RWPE2 (cell line): ENCODE measurements at regions not wholly inside any gene's neighbourhood (a gene's known extent, or its start where the extent isn't known, plus 50 kb on each side); places are given as distances from the start of the nearest gene placed in this dataset.

Experiments used
- ATAC-seq: fragments of 200-7000 bp; cut with Tn5 transposase; 3 replicates; pipeline ENCODE4 v1.9.1; 2021; ENCODE audit warnings: low read depth
- DNase-seq: peaks from one replicate; pipeline ENCODE4 v3.0.0-alpha.2; 2020; ENCODE audit warnings: low spot score
- H3K27ac ChIP-seq: fragments of 450-650 bp; 2 replicates; pipeline ENCODE4 v1.5.1; 2017; ENCODE audit warnings: mild to moderate bottlenecking; ENCODE audit not compliant: poor library complexity, severe bottlenecking
- H3K27me3 ChIP-seq: fragments of 250-450 bp; sonication (Bioruptor Pico); 2 replicates; pipeline ENCODE4 v1.5.1; 2021; ENCODE audit warnings: mild to moderate bottlenecking, moderate library complexity; ENCODE audit not compliant: insufficient read depth, poor library complexity, severe bottlenecking
- H3K36me3 ChIP-seq: fragments of 250-450 bp; sonication (Bioruptor Pico); 2 replicates; pipeline ENCODE4 v1.5.1; 2020; ENCODE audit warnings: low read depth, mild to moderate bottlenecking, moderate library complexity
- H3K4me1 ChIP-seq: fragments of 250-450 bp; sonication (Bioruptor Pico); 2 replicates; pipeline ENCODE4 v1.5.1; 2021; ENCODE audit warnings: mild to moderate bottlenecking, moderate library complexity; ENCODE audit not compliant: insufficient read depth, poor library complexity, severe bottlenecking
- H3K4me3 ChIP-seq: fragments of 250-450 bp; sonication (Bioruptor Pico); 2 replicates; pipeline ENCODE4 v1.5.1; 2021; ENCODE audit warnings: mild to moderate bottlenecking, moderate library complexity; ENCODE audit not compliant: severe bottlenecking
- H3K9me3 ChIP-seq: fragments of 250-450 bp; sonication (Bioruptor Pico); 2 replicates; pipeline ENCODE4 v1.5.1; 2021; ENCODE audit warnings: mild to moderate bottlenecking, moderate library complexity; ENCODE audit not compliant: severe bottlenecking
- TF ChIP-seq, protein P1 (sequence below): fragments of 450-650 bp; IDR thresholded peaks from one replicate; pipeline ENCODE4 v1.5.1; 2017; ENCODE audit warnings: mild to moderate bottlenecking, moderate library complexity; ENCODE audit not compliant: poor library complexity, severe bottlenecking

DNA sequence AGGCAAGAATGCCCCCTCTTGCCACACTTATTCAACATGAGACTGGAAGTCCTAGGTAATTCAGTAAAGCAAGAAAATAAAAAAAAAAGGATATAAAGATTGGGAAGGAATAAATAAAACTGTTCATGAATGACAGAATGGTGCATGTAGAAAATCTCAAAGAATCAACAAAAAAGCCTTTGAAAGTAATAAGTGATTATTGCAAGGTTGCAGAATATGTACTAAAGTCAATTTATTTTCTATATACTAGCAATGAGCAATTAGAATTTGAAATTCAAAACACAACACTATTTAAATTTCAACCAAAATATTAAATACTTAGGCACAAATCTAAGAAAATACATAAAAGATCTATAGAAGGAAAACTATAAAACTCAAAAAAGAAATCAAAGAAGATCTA lies 58.6 kb downstream of the MAGEA10 start:
- Histone ChIP-seq H3K4me3 (no peak overlapping the region), H3K36me3 (no peaks in the 10 kb centered on the region), H3K27ac (no peak overlapping the region), H3K4me1 (no peaks in the 10 kb centered on the region), H3K27me3 (no peaks in the 10 kb centered on the region), H3K9me3 (no peaks in the 10 kb centered on the region)
- no peak for DNase-seq
- no peak for ATAC-seq
- TF ChIP-seq, protein P1, sequence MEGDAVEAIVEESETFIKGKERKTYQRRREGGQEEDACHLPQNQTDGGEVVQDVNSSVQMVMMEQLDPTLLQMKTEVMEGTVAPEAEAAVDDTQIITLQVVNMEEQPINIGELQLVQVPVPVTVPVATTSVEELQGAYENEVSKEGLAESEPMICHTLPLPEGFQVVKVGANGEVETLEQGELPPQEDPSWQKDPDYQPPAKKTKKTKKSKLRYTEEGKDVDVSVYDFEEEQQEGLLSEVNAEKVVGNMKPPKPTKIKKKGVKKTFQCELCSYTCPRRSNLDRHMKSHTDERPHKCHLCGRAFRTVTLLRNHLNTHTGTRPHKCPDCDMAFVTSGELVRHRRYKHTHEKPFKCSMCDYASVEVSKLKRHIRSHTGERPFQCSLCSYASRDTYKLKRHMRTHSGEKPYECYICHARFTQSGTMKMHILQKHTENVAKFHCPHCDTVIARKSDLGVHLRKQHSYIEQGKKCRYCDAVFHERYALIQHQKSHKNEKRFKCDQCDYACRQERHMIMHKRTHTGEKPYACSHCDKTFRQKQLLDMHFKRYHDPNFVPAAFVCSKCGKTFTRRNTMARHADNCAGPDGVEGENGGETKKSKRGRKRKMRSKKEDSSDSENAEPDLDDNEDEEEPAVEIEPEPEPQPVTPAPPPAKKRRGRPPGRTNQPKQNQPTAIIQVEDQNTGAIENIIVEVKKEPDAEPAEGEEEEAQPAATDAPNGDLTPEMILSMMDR, result no peak

DNA sequence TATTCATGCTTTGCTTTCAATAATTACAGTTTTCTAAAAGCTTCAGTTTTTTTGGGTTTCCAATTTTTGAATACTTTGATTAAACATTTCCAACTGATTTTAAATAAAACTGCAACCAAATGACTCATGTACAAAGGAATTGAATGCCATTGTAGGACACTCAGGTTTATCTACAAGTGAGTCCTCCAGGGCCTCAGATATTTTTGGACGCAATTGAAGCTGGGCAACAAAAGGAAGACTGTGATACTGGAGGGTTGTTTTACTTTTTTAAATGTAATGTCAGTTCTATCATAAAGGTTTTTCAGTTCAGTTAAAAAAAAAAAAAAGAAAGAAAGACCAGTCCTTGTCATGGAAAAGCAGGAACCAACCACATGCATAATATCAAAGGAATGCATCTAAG lies 64.2 kb downstream of the MAGEA10 start:
- DNase-seq, result no peak

DNA sequence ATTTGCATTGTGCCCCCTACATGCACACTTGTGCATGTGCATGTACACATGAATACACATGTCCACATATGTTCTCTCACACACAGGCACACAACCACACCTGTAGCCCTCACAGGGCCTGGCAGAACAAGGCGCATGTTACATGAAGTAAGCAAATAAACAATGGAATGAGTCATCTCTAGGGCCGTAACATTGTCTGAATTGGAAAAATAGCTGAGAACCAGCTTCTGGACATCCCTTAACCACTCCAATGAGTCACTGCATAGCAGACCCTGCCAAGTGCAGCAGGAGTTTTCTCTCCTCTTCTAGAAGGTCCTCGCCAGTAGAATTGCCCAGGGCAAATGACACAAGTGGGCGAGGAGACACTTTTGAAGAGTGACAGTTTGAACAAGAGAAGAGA lies 66.1 kb downstream of the MAGEA10 start:
- peak; percentile 91 for ATAC-seq

More for the DNA sequence above, 64.2 kb downstream of the MAGEA10 start:
- ATAC-seq, result no peak
- H3K27ac ChIP-seq, result no peak overlapping the region
- H3K4me3 ChIP-seq, result no peak overlapping the region
- TF ChIP-seq, protein P1, result no peak
- no peaks in the 10 kb centered on the region for H3K27me3 ChIP-seq
- H3K9me3 ChIP-seq, result no peaks in the 10 kb centered on the region
- H3K4me1 ChIP-seq, result peaks cover 4% of the 10 kb centered on the region
- H3K36me3 ChIP-seq, result no peaks in the 10 kb centered on the region

DNA sequence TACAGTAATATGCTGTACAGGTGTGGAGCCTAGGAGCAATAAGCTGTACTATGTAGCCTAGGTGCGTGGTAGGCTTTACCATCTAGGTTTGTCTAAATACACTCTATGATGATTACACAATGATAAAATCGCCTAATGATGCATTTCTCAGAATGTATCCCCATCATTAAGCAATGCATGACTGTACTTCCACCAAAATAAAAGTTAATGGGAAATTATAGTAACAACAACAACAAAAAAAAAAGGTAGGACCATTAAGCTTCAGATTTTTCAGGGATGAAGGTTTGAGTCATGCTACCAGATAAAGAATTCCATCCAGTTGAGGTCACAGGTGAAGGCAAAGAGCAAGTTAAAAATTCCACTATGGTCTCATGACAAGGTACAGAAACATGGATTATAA lies 68.2 kb downstream of the MAGEA10 start:
- Histone ChIP-seq H3K9me3 (no peaks in the 10 kb centered on the region), H3K4me3 (no peak overlapping the region), H3K27ac (no peak overlapping the region), H3K4me1 (peaks cover 4% of the 10 kb centered on the region), H3K36me3 (no peaks in the 10 kb centered on the region), H3K27me3 (no peaks in the 10 kb centered on the region)
- DNase-seq (no peak), ATAC-seq (peak; percentile 54; the same call in 2 of the 3 replicates)
- TF ChIP-seq, protein P1, result no peak

More for the DNA sequence above, 66.1 kb downstream of the MAGEA10 start:
- TF ChIP-seq, protein P1, result no peak
- H3K27me3 ChIP-seq, result no peaks in the 10 kb centered on the region
- H3K4me3 ChIP-seq, result no peak overlapping the region
- DNase-seq, result no peak
- H3K36me3 ChIP-seq, result no peaks in the 10 kb centered on the region
- no peaks in the 10 kb centered on the region for H3K9me3 ChIP-seq
- peaks cover 4% of the 10 kb centered on the region for H3K4me1 ChIP-seq
- no peak overlapping the region for H3K27ac ChIP-seq

DNA sequence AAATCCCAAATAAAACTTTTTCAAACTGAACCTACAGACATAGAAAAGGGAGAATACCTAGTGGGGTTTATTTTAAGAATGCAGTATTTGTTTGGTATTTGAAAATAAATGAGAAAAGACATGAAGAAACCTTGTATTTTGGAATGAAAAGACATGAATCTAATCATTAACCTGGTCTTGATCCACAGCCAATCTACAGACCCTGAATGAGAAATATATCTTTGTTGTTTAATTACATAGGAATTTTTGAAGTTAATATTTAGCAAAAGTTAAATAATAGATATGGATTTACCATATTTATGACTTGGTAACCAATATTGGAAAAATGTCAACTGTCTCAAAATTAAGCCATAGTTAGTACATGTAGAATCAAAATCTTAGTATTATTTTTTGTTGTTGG lies 76.8 kb downstream of the MAGEA10 start:
- Histone ChIP-seq H3K4me1 (no peaks in the 10 kb centered on the region), H3K36me3 (no peaks in the 10 kb centered on the region), H3K9me3 (no peaks in the 10 kb centered on the region), H3K27me3 (no peaks in the 10 kb centered on the region), H3K4me3 (no peak overlapping the region), H3K27ac (no peak overlapping the region)
- no peak for ATAC-seq
- DNase-seq, result no peak
- TF ChIP-seq, protein P1, result no peak
